Neural cell (in vitro differentiated cells): ENCODE measurements at regions not wholly inside any gene's neighbourhood (a gene's known extent, or its start where the extent isn't known, plus 50 kb on each side); places are given as distances from the start of the nearest gene placed in this dataset.

Experiments
- CTCF ChIP-seq: fragments of 450-650 bp; IDR thresholded peaks from 2 replicates; pipeline ENCODE4 v1.5.1; 2014; ENCODE audit warnings: antibody characterized with exemption, mild to moderate bottlenecking, moderate library complexity; ENCODE audit not compliant: poor library complexity, severe bottlenecking
- EZH2 ChIP-seq: fragments of 200-600, 300-800 bp; shearing (Covaris generic), sonication (generic); IDR thresholded peaks from 2 replicates; pipeline ENCODE4 v1.6.1; 2014; ENCODE audit warnings: antibody characterized with exemption, low read length, borderline replicate concordance, mild to moderate bottlenecking; ENCODE audit not compliant: insufficient read depth, poor library complexity, severe bottlenecking
- POLR2AphosphoS5 ChIP-seq: IDR thresholded peaks from 2 replicates; pipeline ENCODE4 v1.6.1; 2012
- RAD21 ChIP-seq: fragments of 450-650 bp; conservative IDR thresholded peaks from 2 replicates; pipeline ENCODE4 v1.6.1; 2014; ENCODE audit warnings: antibody characterized with exemption, mild to moderate bottlenecking, moderate library complexity
- TAF1 ChIP-seq: IDR thresholded peaks from 2 replicates; pipeline ENCODE4 v1.6.1; 2012; ENCODE audit warnings: low read depth
- TF ChIP-seq, protein P1 (sequence below): IDR thresholded peaks from 2 replicates; pipeline ENCODE4 v1.6.1; 2012; ENCODE audit warnings: borderline replicate concordance

DNA sequence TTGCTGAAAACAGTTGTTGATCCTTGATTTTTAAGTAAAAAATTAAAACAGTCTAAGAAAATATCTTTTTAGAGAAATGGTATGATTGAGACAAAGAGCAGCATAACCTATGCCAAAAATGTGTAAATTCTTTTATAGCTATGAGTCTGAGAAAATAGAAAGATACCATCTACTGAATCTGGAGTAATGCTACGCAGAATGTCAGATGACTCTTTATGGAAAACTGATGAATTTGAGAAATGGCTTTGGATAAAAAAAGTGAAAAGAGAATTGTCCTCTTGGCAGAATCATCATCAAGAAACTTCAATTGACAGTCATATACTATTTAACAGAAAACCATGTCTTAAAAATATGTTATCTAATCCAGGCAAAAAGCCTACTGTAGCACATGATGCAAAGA, 183.1 kb downstream of the FAT4 start:
- TF ChIP-seq CTCF = no peak
- no peak for TF ChIP-seq EZH2
- no peak for TF ChIP-seq POLR2AphosphoS5
- no peak for TF ChIP-seq RAD21
- no peak for TF ChIP-seq TAF1
- TF ChIP-seq, protein P1, sequence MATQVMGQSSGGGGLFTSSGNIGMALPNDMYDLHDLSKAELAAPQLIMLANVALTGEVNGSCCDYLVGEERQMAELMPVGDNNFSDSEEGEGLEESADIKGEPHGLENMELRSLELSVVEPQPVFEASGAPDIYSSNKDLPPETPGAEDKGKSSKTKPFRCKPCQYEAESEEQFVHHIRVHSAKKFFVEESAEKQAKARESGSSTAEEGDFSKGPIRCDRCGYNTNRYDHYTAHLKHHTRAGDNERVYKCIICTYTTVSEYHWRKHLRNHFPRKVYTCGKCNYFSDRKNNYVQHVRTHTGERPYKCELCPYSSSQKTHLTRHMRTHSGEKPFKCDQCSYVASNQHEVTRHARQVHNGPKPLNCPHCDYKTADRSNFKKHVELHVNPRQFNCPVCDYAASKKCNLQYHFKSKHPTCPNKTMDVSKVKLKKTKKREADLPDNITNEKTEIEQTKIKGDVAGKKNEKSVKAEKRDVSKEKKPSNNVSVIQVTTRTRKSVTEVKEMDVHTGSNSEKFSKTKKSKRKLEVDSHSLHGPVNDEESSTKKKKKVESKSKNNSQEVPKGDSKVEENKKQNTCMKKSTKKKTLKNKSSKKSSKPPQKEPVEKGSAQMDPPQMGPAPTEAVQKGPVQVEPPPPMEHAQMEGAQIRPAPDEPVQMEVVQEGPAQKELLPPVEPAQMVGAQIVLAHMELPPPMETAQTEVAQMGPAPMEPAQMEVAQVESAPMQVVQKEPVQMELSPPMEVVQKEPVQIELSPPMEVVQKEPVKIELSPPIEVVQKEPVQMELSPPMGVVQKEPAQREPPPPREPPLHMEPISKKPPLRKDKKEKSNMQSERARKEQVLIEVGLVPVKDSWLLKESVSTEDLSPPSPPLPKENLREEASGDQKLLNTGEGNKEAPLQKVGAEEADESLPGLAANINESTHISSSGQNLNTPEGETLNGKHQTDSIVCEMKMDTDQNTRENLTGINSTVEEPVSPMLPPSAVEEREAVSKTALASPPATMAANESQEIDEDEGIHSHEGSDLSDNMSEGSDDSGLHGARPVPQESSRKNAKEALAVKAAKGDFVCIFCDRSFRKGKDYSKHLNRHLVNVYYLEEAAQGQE = no peak
